ENCODE measurements at regions not wholly inside any gene's neighbourhood (a gene's known extent, or its start where the extent isn't known, plus 50 kb on each side); places are given as distances from the start of the nearest gene placed in this dataset.

DNA sequence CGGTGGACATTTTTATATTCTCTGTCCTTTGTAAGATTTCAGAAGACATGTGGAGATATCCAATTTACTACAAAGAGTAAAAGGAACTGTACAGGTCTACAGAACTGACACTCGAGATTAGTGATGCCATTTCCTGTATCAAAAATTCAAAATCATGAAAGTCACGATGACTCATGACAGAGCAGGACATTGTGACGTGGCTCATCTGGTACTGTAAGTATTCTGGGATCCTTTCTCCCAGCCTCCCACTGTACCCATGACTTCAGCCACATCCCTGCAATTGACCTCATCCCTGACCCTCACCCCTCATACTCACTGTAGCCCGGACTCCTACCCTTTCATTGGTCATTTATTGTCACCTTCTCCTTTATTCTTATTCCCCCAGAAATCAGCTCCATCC is 736.5 kb downstream of the EPHA4 start:
- H3K4me1 ChIP-seq (ENCODE audit: insufficient read depth, low read length, poor library complexity, severe bottlenecking) = no peaks in the 10 kb centered on the region
- H3F3A ChIP-seq (ENCODE audit: low read depth) = no peaks in the 10 kb centered on the region
- H3K36me3 ChIP-seq (ENCODE audit: insufficient read depth, low read length) = no peaks in the 10 kb centered on the region
- no peaks in the 10 kb centered on the region for H3K27me3 ChIP-seq (ENCODE audit: insufficient read depth, low read length, poor library complexity, severe bottlenecking)
- H3K4me3 ChIP-seq (ENCODE audit: low read length, poor library complexity, severe bottlenecking) = no peak overlapping the region
- H3K4me2 ChIP-seq (ENCODE audit: low read depth, low read length, poor library complexity, severe bottlenecking) = no peak overlapping the region
- H2AFZ ChIP-seq (ENCODE audit: low read length) = no peak overlapping the region
- no peaks in the 10 kb centered on the region for H4K20me1 ChIP-seq (ENCODE audit: insufficient read depth, low read length, poor library complexity, severe bottlenecking)
- TF ChIP-seq, protein P1, sequence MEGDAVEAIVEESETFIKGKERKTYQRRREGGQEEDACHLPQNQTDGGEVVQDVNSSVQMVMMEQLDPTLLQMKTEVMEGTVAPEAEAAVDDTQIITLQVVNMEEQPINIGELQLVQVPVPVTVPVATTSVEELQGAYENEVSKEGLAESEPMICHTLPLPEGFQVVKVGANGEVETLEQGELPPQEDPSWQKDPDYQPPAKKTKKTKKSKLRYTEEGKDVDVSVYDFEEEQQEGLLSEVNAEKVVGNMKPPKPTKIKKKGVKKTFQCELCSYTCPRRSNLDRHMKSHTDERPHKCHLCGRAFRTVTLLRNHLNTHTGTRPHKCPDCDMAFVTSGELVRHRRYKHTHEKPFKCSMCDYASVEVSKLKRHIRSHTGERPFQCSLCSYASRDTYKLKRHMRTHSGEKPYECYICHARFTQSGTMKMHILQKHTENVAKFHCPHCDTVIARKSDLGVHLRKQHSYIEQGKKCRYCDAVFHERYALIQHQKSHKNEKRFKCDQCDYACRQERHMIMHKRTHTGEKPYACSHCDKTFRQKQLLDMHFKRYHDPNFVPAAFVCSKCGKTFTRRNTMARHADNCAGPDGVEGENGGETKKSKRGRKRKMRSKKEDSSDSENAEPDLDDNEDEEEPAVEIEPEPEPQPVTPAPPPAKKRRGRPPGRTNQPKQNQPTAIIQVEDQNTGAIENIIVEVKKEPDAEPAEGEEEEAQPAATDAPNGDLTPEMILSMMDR (conservative IDR thresholded peaks at IDR 0.05; ENCODE audit: low read length) = no peak
- no peak for TF ChIP-seq EZH2phosphoT487 (IDR thresholded peaks at IDR 0.05; ENCODE audit: borderline replicate concordance)
- H3K9me3 ChIP-seq (ENCODE audit: insufficient read depth, low read depth, low read length) = no peaks in the 10 kb centered on the region
- no peak overlapping the region for H3K9ac ChIP-seq (ENCODE audit: low read depth, low read length, poor library complexity, severe bottlenecking)
- no peaks in the 10 kb centered on the region for H3K9me2 ChIP-seq (replicated peaks; ENCODE audit: low read depth, low read length)
- no peaks in the 10 kb centered on the region for H3K79me2 ChIP-seq (ENCODE audit: insufficient read depth, low read length)

DNA sequence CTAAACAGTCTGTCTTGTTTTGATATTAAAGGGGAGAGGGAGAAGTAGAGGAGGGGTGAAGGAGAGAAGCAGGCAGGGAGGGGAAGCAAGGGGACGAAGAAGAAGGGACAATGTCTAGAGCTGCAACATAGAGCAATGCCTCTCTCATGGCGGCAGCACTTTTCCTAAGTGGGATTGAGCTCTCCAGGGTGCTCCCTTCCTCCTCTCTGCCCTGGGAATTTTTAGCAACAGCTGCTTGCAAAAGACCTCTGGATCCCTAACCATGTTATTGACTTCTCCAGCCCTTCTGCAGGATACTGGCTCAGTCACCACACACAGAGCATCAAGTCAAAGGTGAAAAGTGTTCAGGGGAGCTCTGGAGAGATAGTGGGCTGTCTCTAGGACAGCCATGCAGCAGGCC is 734.9 kb downstream of the EPHA4 start:
- no peaks in the 10 kb centered on the region for H4K20me1 ChIP-seq (ENCODE audit: insufficient read depth, low read length, poor library complexity, severe bottlenecking)
- no peak overlapping the region for H3K9ac ChIP-seq (ENCODE audit: low read depth, low read length, poor library complexity, severe bottlenecking)
- no peaks in the 10 kb centered on the region for H3K9me2 ChIP-seq (replicated peaks; ENCODE audit: low read depth, low read length)
- H3K4me3 ChIP-seq (ENCODE audit: low read length, poor library complexity, severe bottlenecking) = no peak overlapping the region
- no peaks in the 10 kb centered on the region for H3K36me3 ChIP-seq (ENCODE audit: insufficient read depth, low read length)
- no peak overlapping the region for H2AFZ ChIP-seq (ENCODE audit: low read length)
- H3K4me1 ChIP-seq (ENCODE audit: insufficient read depth, low read length, poor library complexity, severe bottlenecking) = no peaks in the 10 kb centered on the region
- TF ChIP-seq, protein P1 (conservative IDR thresholded peaks at IDR 0.05; ENCODE audit: low read length) = no peak
- TF ChIP-seq EZH2phosphoT487 (IDR thresholded peaks at IDR 0.05; ENCODE audit: borderline replicate concordance) = no peak
- no peaks in the 10 kb centered on the region for H3F3A ChIP-seq (ENCODE audit: low read depth)
- H3K9me3 ChIP-seq (ENCODE audit: insufficient read depth, low read depth, low read length) = no peaks in the 10 kb centered on the region
- H3K27me3 ChIP-seq (ENCODE audit: insufficient read depth, low read length, poor library complexity, severe bottlenecking) = no peaks in the 10 kb centered on the region
- no peaks in the 10 kb centered on the region for H3K79me2 ChIP-seq (ENCODE audit: insufficient read depth, low read length)
- no peak overlapping the region for H3K4me2 ChIP-seq (ENCODE audit: low read depth, low read length, poor library complexity, severe bottlenecking)

DNA sequence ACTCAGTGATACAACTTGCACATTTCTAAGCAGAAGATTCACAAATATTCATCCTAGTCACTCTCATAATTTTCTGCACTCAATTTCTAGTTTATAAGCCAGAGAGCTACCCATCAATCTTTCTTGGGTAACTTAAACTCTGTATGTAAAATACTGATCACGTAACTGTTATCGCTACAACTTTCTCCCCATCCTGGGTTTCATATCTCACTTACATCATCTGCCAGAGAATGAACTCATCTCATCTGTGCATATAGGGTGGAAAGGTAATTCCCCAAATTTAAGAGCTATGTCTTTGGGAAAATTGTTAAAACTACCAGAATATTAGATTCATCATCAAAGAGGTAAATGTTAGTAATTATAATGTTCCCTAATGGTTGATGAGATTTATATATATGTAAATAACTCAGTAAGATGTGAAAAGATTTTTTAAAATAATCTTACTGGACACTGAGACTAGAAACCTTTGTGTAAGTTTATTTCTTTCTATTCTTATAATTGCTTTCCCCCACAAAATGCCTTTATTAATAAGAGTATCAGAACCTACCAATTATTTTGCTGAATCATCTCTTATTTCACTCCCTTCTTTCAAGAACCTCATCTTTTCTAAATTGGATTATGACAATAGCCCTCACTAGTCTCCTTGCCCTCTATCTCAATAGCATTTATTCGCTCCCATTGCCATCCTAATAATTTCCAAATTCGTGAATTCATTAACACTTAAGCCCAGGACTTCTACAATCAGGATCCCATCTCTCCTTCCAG is 729.0 kb downstream of the EPHA4 start:
- Histone ChIP-seq H2AFZ (ENCODE audit: low read length) (no peak overlapping the region), H3K4me2 (ENCODE audit: low read depth, low read length, poor library complexity, severe bottlenecking) (no peak overlapping the region), H3K4me1 (ENCODE audit: insufficient read depth, low read length, poor library complexity, severe bottlenecking) (no peaks in the 10 kb centered on the region), H3K27me3 (ENCODE audit: insufficient read depth, low read length, poor library complexity, severe bottlenecking) (no peaks in the 10 kb centered on the region), H3K36me3 (ENCODE audit: insufficient read depth, low read length) (no peaks in the 10 kb centered on the region), H3K4me3 (ENCODE audit: low read length, poor library complexity, severe bottlenecking) (no peak overlapping the region), H3K9me3 (ENCODE audit: insufficient read depth, low read depth, low read length) (no peaks in the 10 kb centered on the region), H3K79me2 (ENCODE audit: insufficient read depth, low read length) (no peaks in the 10 kb centered on the region), H3F3A (ENCODE audit: low read depth) (no peaks in the 10 kb centered on the region), H3K9me2 (replicated peaks; ENCODE audit: low read depth, low read length) (no peaks in the 10 kb centered on the region), H3K9ac (ENCODE audit: low read depth, low read length, poor library complexity, severe bottlenecking) (no peak overlapping the region), H4K20me1 (ENCODE audit: insufficient read depth, low read length, poor library complexity, severe bottlenecking) (no peaks in the 10 kb centered on the region)
- no peak for TF ChIP-seq EZH2phosphoT487 (IDR thresholded peaks at IDR 0.05; ENCODE audit: borderline replicate concordance)
- TF ChIP-seq, protein P1 (conservative IDR thresholded peaks at IDR 0.05; ENCODE audit: low read length) = no peak

Measured in Loucy (cell line).